ENCODE measurements at regions not wholly inside any gene's neighbourhood (a gene's known extent, or its start where the extent isn't known, plus 50 kb on each side); places are given as distances from the start of the nearest gene placed in this dataset.

DNA sequence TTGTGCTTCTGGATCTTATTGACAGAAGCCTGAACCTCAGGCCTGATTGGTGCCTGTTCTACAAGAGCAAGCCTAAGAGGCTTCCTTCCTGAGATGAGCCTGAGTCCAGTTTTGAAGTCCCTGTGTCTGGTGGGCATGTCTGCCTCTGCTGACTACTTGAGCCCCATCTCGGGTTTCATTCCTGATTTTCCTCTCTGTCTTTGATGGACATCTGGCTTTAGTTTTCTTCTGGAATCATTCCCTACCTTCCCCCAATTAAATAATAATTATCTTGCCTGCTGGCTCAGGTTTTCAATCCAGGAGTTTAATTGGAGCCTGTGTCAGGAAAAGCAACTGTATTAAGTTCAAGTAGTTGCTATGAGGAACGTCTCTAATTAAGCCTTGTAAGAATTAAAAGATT is 135.5 kb upstream of the MC4R start:
- Mint-ChIP-seq H3K27me3 (no peaks in the 10 kb centered on the region), H3K9me3 (ENCODE audit: low read depth) (no peaks in the 10 kb centered on the region), H3K36me3 (ENCODE audit: insufficient read depth) (no peaks in the 10 kb centered on the region)

DNA sequence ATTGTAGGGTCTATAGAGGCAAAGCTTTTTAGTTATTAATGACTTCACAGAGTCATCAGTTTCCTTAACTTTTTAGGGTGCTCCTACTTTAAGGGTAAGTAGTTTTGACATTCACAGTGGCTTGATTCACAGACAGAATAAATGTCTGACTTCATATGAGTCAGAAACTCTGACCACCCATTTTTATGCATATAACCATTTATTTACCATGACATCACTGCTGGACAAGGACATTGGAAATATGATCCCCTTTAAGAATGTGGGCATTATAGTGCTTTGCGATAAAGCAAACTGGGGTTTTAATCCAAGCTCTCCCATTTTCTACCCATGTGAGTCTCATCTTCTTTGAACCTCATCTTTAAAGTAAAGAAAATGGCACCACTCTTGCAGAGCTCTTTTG is 162.0 kb upstream of the MC4R start:
- no peak overlapping the region for H3K27ac Mint-ChIP-seq
- H3K36me3 Mint-ChIP-seq (ENCODE audit: insufficient read depth): no peaks in the 10 kb centered on the region
- H3K4me1 Mint-ChIP-seq (ENCODE audit: low read depth): peaks cover 1% of the 10 kb centered on the region
- DNase-seq (ENCODE audit: low spot score, unreplicated experiment): no peak
- no peaks in the 10 kb centered on the region for H3K9me3 Mint-ChIP-seq (ENCODE audit: low read depth)
- TF ChIP-seq, protein P1, sequence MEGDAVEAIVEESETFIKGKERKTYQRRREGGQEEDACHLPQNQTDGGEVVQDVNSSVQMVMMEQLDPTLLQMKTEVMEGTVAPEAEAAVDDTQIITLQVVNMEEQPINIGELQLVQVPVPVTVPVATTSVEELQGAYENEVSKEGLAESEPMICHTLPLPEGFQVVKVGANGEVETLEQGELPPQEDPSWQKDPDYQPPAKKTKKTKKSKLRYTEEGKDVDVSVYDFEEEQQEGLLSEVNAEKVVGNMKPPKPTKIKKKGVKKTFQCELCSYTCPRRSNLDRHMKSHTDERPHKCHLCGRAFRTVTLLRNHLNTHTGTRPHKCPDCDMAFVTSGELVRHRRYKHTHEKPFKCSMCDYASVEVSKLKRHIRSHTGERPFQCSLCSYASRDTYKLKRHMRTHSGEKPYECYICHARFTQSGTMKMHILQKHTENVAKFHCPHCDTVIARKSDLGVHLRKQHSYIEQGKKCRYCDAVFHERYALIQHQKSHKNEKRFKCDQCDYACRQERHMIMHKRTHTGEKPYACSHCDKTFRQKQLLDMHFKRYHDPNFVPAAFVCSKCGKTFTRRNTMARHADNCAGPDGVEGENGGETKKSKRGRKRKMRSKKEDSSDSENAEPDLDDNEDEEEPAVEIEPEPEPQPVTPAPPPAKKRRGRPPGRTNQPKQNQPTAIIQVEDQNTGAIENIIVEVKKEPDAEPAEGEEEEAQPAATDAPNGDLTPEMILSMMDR (IDR thresholded peaks at IDR 0.05; ENCODE audit: unreplicated experiment): no peak
- no peak overlapping the region for H3K4me3 Mint-ChIP-seq (ENCODE audit: low read depth)
- peaks cover 4% of the 10 kb centered on the region for H3K27me3 Mint-ChIP-seq

More for the DNA sequence above, 135.5 kb upstream of the MC4R start:
- DNase-seq (ENCODE audit: low spot score, unreplicated experiment): no peak
- Mint-ChIP-seq H3K4me1 (ENCODE audit: low read depth) (peaks cover 4% of the 10 kb centered on the region), H3K4me3 (ENCODE audit: low read depth) (no peak overlapping the region), H3K27ac (no peak overlapping the region)
- TF ChIP-seq, protein P1 (IDR thresholded peaks at IDR 0.05; ENCODE audit: unreplicated experiment): no peak

DNA sequence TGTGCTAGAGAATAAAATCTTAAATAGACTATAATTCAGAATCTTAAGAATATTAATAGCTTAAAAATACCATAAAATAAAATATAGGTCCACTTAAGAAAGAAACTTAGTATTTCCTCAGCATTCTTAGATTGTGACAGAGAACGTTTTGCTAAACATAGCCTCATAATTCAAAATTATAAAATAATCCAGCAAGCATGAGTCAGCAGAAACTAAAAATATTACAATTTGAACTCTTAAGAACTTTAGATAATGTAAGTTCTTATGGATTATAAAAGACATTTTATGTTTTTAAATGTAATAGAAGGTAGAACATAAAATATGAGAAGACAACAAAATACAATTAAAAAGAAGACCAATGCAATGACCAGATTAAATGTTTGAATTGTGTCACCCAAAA is 164.5 kb upstream of the MC4R start:
- DNase-seq (ENCODE audit: low spot score, unreplicated experiment): no peak
- Mint-ChIP-seq H3K4me3 (ENCODE audit: low read depth) (no peak overlapping the region), H3K4me1 (ENCODE audit: low read depth) (peaks cover 2% of the 10 kb centered on the region), H3K36me3 (ENCODE audit: insufficient read depth) (no peaks in the 10 kb centered on the region), H3K9me3 (ENCODE audit: low read depth) (no peaks in the 10 kb centered on the region), H3K27me3 (no peaks in the 10 kb centered on the region), H3K27ac (no peak overlapping the region)
- TF ChIP-seq, protein P1 (IDR thresholded peaks at IDR 0.05; ENCODE audit: unreplicated experiment): no peak

DNA sequence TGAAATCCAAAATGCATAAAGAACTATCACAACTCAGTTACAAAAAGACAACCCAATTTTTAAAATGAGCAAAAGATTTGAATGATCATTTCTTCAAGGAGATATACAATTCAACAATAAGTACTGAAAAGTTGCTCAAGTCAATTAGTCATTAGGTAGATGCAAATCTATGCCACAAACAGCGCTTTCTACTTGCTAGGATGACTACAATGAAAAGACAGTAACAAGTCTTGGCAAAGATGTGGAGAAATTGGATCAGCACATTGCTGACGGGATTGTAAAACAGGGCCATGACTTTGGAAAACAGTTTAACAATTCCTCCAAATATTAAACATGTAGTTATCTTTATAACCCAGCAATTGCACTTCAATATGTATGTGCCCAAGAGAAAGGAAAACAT is 166.3 kb upstream of the MC4R start:
- Mint-ChIP-seq H3K9me3 (ENCODE audit: low read depth) (no peaks in the 10 kb centered on the region), H3K27ac (no peak overlapping the region), H3K27me3 (no peaks in the 10 kb centered on the region), H3K4me1 (ENCODE audit: low read depth) (peaks cover 4% of the 10 kb centered on the region), H3K36me3 (ENCODE audit: insufficient read depth) (no peaks in the 10 kb centered on the region), H3K4me3 (ENCODE audit: low read depth) (no peak overlapping the region)
- no peak for DNase-seq (ENCODE audit: low spot score, unreplicated experiment)
- TF ChIP-seq, protein P1 (IDR thresholded peaks at IDR 0.05; ENCODE audit: unreplicated experiment): no peak

DNA sequence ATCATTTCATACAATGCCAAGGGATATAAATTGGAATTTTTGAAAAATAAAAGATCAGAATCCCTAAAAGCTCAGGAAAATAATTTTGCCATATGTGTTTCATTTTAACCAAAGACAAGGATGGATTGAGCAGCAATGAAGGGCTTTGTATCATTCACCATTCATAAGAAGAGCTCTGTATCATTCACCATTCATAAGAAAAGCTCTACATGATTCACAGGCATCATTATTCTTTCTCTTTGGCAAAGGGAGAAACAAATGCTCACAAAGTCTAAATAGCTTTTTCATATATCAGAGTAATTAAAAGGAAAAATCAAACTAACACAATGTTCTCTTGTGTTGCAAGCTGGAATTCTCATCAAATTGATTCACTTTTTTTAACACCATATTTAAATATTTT is 169.1 kb upstream of the MC4R start:
- no peaks in the 10 kb centered on the region for H3K27me3 Mint-ChIP-seq
- H3K4me3 Mint-ChIP-seq (ENCODE audit: low read depth): no peak overlapping the region
- TF ChIP-seq, protein P1 (IDR thresholded peaks at IDR 0.05; ENCODE audit: unreplicated experiment): no peak
- peaks cover 4% of the 10 kb centered on the region for H3K4me1 Mint-ChIP-seq (ENCODE audit: low read depth)
- H3K9me3 Mint-ChIP-seq (ENCODE audit: low read depth): no peaks in the 10 kb centered on the region
- no peaks in the 10 kb centered on the region for H3K36me3 Mint-ChIP-seq (ENCODE audit: insufficient read depth)
- DNase-seq (ENCODE audit: low spot score, unreplicated experiment): no peak
- no peak overlapping the region for H3K27ac Mint-ChIP-seq
